ENCODE measurements at regions not wholly inside any gene's neighbourhood (a gene's known extent, or its start where the extent isn't known, plus 50 kb on each side); places are given as distances from the start of the nearest gene placed in this dataset.

- H3K4me3 ChIP-seq (replicated peaks in 1 of 3; ENCODE audit: low read depth in 2 of 3, low read length in 3 of 3): no peak overlapping the region
- no peak for DNase-seq
- H3K36me3 ChIP-seq (replicated peaks in 1 of 2; ENCODE audit: control insufficient read depth in 1 of 2, insufficient read depth in 2 of 2, low read length in 2 of 2): no peaks in the 10 kb centered on the region
- no peak overlapping the region for H3K27ac ChIP-seq (ENCODE audit: low read depth in 1 of 2, low read length in 2 of 2)
- H3K4me2 ChIP-seq (replicated peaks; ENCODE audit: extremely low read depth, low read length, poor library complexity, severe bottlenecking): no peak overlapping the region
- Mint-ChIP-seq H3K4me1 (no peaks in the 10 kb centered on the region), H3K27ac (no peak overlapping the region), H3K4me3 (no peak overlapping the region), H3K9me3 (peaks cover 4 to 36% (median 9%) of the 10 kb centered on the region in 7 donors), H3K27me3 (ENCODE audit: low read depth in 3 of 3) (peaks cover 0 to 2% (median 0%) of the 10 kb centered on the region in 3 donors), H3K36me3 (no peaks in the 10 kb centered on the region)
- no peak overlapping the region for H3K9ac ChIP-seq (ENCODE audit: insufficient read depth, low read length, poor library complexity, severe bottlenecking)
- no peaks in the 10 kb centered on the region for H3K4me1 ChIP-seq (ENCODE audit: control insufficient read depth in 1 of 2, insufficient read depth in 2 of 2, low read length in 2 of 2)
- no peak for TF ChIP-seq CTCF (IDR thresholded peaks at IDR 0.05)
- no peak overlapping the region for H2AFZ ChIP-seq (ENCODE audit: insufficient read depth, low read depth, low read length, poor library complexity, severe bottlenecking)
- intact Hi-C loops (cut with micrococcal nuclease): no loop called here
- no peaks in the 10 kb centered on the region for H3K27me3 ChIP-seq (ENCODE audit: control insufficient read depth in 2 of 2, insufficient read depth in 2 of 2, low read length in 2 of 2)
- no peaks in the 10 kb centered on the region for H3K79me2 ChIP-seq (ENCODE audit: insufficient read depth, low read length)
- peaks cover 22% of the 10 kb centered on the region in 2 donors for H3K9me3 ChIP-seq (replicated peaks in 1 of 2; ENCODE audit: control insufficient read depth in 1 of 2, insufficient read depth in 1 of 2, low read length in 2 of 2)
- H4K20me1 ChIP-seq (ENCODE audit: insufficient read depth, low read length): no peaks in the 10 kb centered on the region
These were observed 139.3 kb downstream of the SLC25A46 start for GRCh38 chr5:110878115-110878514.

GRCh38 chr5:110879675-110880074 lies 140.9 kb downstream of the SLC25A46 start:
- no peak overlapping the region for H3K4me3 Mint-ChIP-seq
- H4K20me1 ChIP-seq (ENCODE audit: insufficient read depth, low read length): no peaks in the 10 kb centered on the region
- H2AFZ ChIP-seq (ENCODE audit: insufficient read depth, low read depth, low read length, poor library complexity, severe bottlenecking): no peak overlapping the region
- DNase-seq: no peak
- H3K4me2 ChIP-seq (replicated peaks; ENCODE audit: extremely low read depth, low read length, poor library complexity, severe bottlenecking): no peak overlapping the region
- no peak for TF ChIP-seq CTCF (IDR thresholded peaks at IDR 0.05)
- peaks cover 0 to 2% (median 1%) of the 10 kb centered on the region in 3 donors for H3K27me3 Mint-ChIP-seq (ENCODE audit: low read depth in 3 of 3)
- H3K4me1 ChIP-seq (ENCODE audit: control insufficient read depth in 1 of 2, insufficient read depth in 2 of 2, low read length in 2 of 2): no peaks in the 10 kb centered on the region
- intact Hi-C loops (cut with micrococcal nuclease): no loop called here
- 31% methylated on average over 4 of the region's 4 CpGs for WGBS (ENCODE audit: insufficient coverage)
- H3K79me2 ChIP-seq (ENCODE audit: insufficient read depth, low read length): no peaks in the 10 kb centered on the region
- no peak overlapping the region for H3K4me3 ChIP-seq (replicated peaks in 1 of 3; ENCODE audit: low read depth in 2 of 3, low read length in 3 of 3)
- no peaks in the 10 kb centered on the region for H3K4me1 Mint-ChIP-seq
- peaks cover 6 to 33% (median 9%) of the 10 kb centered on the region in 7 donors for H3K9me3 Mint-ChIP-seq
- H3K27ac ChIP-seq (ENCODE audit: low read depth in 1 of 2, low read length in 2 of 2): no peak overlapping the region
- H3K9me3 ChIP-seq (replicated peaks in 1 of 2; ENCODE audit: control insufficient read depth in 1 of 2, insufficient read depth in 1 of 2, low read length in 2 of 2): peaks cover 17 to 20% of the 10 kb centered on the region in 2 donors
- no peak overlapping the region for H3K9ac ChIP-seq (ENCODE audit: insufficient read depth, low read length, poor library complexity, severe bottlenecking)
- no peaks in the 10 kb centered on the region for H3K36me3 Mint-ChIP-seq
- H3K27me3 ChIP-seq (ENCODE audit: control insufficient read depth in 2 of 2, insufficient read depth in 2 of 2, low read length in 2 of 2): no peaks in the 10 kb centered on the region
- H3K27ac Mint-ChIP-seq: no peak overlapping the region
- H3K36me3 ChIP-seq (replicated peaks in 1 of 2; ENCODE audit: control insufficient read depth in 1 of 2, insufficient read depth in 2 of 2, low read length in 2 of 2): no peaks in the 10 kb centered on the region

Measured in CD14-positive monocyte (primary cell).